ENCODE measurements at regions not wholly inside any gene's neighbourhood (a gene's known extent, or its start where the extent isn't known, plus 50 kb on each side); places are given as distances from the start of the nearest gene placed in this dataset.
"Not testable (repeated sequence)": the region's sequence is repeated elsewhere in the genome, so short reads cannot be mapped to it uniquely, and the experiment has no call there.

- no peak for DNase-seq
Observed at GRCh38 chr14:26655128-26655527, 57.3 kb upstream of the NOVA1 start.

- no peak for DNase-seq
Observed at GRCh38 chr14:26663506-26663905, 65.7 kb upstream of the NOVA1 start.

GRCh38 chr14:26678732-26679420 lies 81.0 kb upstream of the NOVA1 start:
- DNase-seq = not testable (repeated sequence)

GRCh38 chr14:26685401-26685800 lies 87.6 kb upstream of the NOVA1 start:
- no peak for DNase-seq

GRCh38 chr14:26687301-26687837 lies 89.5 kb upstream of the NOVA1 start:
- no peak for DNase-seq

- no peak for DNase-seq
Observed at GRCh38 chr14:26694521-26694920, 96.7 kb upstream of the NOVA1 start.

GRCh38 chr14:26702721-26703230 lies 104.9 kb upstream of the NOVA1 start:
- DNase-seq = no peak

- no peak for DNase-seq
Observed at GRCh38 chr14:26703686-26704366, 106.0 kb upstream of the NOVA1 start.

- no peak for DNase-seq
Observed at GRCh38 chr14:26707234-26707633, 109.4 kb upstream of the NOVA1 start.

GRCh38 chr14:26709019-26709418 lies 111.2 kb upstream of the NOVA1 start:
- DNase-seq = no peak

- no peak for DNase-seq
Observed at GRCh38 chr14:26719514-26719913, 121.7 kb upstream of the NOVA1 start.

GRCh38 chr14:26722258-26722657 lies 124.4 kb upstream of the NOVA1 start:
- DNase-seq = no peak

- DNase-seq = no peak
Observed at GRCh38 chr14:26729851-26730250, 132.0 kb upstream of the NOVA1 start.

- no peak for DNase-seq
Observed at GRCh38 chr14:26730929-26731618, 133.2 kb upstream of the NOVA1 start.

- no peak for DNase-seq
Observed at GRCh38 chr14:26735811-26736210, 138.0 kb upstream of the NOVA1 start.

GRCh38 chr14:26738571-26738970 lies 140.7 kb upstream of the NOVA1 start:
- no peak for DNase-seq

GRCh38 chr14:26741711-26742212 lies 143.9 kb upstream of the NOVA1 start:
- DNase-seq = no peak

GRCh38 chr14:26743284-26743683 lies 145.5 kb upstream of the NOVA1 start:
- DNase-seq = no peak

GRCh38 chr14:26744903-26745302 lies 147.1 kb upstream of the NOVA1 start:
- no peak for DNase-seq

- DNase-seq = no peak
Observed at GRCh38 chr14:26761532-26761931, 163.7 kb upstream of the NOVA1 start.

- no peak for DNase-seq
Observed at GRCh38 chr14:26765301-26765700, 167.5 kb upstream of the NOVA1 start.

GRCh38 chr14:26765768-26766520 lies 168.1 kb upstream of the NOVA1 start:
- peak; percentile 60 for DNase-seq

- DNase-seq = no peak
Observed at GRCh38 chr14:26766726-26767125, 168.9 kb upstream of the NOVA1 start.
